ENCODE measurements at regions not wholly inside any gene's neighbourhood (a gene's known extent, or its start where the extent isn't known, plus 50 kb on each side); places are given as distances from the start of the nearest gene placed in this dataset.
"Not testable (repeated sequence)": the region's sequence is repeated elsewhere in the genome, so short reads cannot be mapped to it uniquely, and the experiment has no call there.

- CTCF ChIA-PET, result no interaction called here
- no peaks in the 10 kb centered on the region for H3K27me3 Mint-ChIP-seq
- no peak for DNase-seq
- no peaks in the 10 kb centered on the region for H3K9me3 Mint-ChIP-seq
- H3K4me3 Mint-ChIP-seq, result no peak overlapping the region
- H3K4me1 Mint-ChIP-seq, result no peaks in the 10 kb centered on the region
- no peak overlapping the region for H3K27ac Mint-ChIP-seq
- no peaks in the 10 kb centered on the region for H3K36me3 Mint-ChIP-seq
Observed at GRCh38 chr20:57780398-57780797, 70.6 kb upstream of the PMEPA1 start.

GRCh38 chr20:57779401-57780003, 69.7 kb upstream of the PMEPA1 start:
- Mint-ChIP-seq H3K4me1 (no peaks in the 10 kb centered on the region), H3K9me3 (no peaks in the 10 kb centered on the region), H3K4me3 (no peak overlapping the region), H3K36me3 (no peaks in the 10 kb centered on the region), H3K27me3 (peaks cover 7% of the 10 kb centered on the region), H3K27ac (no peak overlapping the region)
- CTCF ChIA-PET, result no interaction called here
- no peak for DNase-seq

- CTCF ChIA-PET, result no interaction called here
- no peak for DNase-seq
- H3K4me1 Mint-ChIP-seq, result no peaks in the 10 kb centered on the region
- peaks cover 7% of the 10 kb centered on the region for H3K27me3 Mint-ChIP-seq
- H3K27ac Mint-ChIP-seq, result no peak overlapping the region
- no peaks in the 10 kb centered on the region for H3K9me3 Mint-ChIP-seq
- no peak overlapping the region for H3K4me3 Mint-ChIP-seq
- no peaks in the 10 kb centered on the region for H3K36me3 Mint-ChIP-seq
Observed at GRCh38 chr20:57777911-57778310, 68.1 kb upstream of the PMEPA1 start.

- no peaks in the 10 kb centered on the region for H3K4me1 Mint-ChIP-seq
- DNase-seq, result no peak
- no peaks in the 10 kb centered on the region for H3K9me3 Mint-ChIP-seq
- peaks cover 7% of the 10 kb centered on the region for H3K27me3 Mint-ChIP-seq
- CTCF ChIA-PET, result no interaction called here
- no peak overlapping the region for H3K27ac Mint-ChIP-seq
- H3K4me3 Mint-ChIP-seq, result no peak overlapping the region
- H3K36me3 Mint-ChIP-seq, result no peaks in the 10 kb centered on the region
Observed at GRCh38 chr20:57774951-57775350, 65.1 kb upstream of the PMEPA1 start.

- Mint-ChIP-seq H3K27me3 (peaks cover 13% of the 10 kb centered on the region), H3K4me1 (no peaks in the 10 kb centered on the region), H3K36me3 (no peaks in the 10 kb centered on the region), H3K9me3 (no peaks in the 10 kb centered on the region), H3K4me3 (no peak overlapping the region), H3K27ac (no peak overlapping the region)
- DNase-seq, result no peak
- CTCF ChIA-PET, result no interaction called here
Observed at GRCh38 chr20:57774111-57774880, 64.5 kb upstream of the PMEPA1 start.

- no peak for DNase-seq
- CTCF ChIA-PET, result interaction anchor here (0.6 kb wide), 1 partner anchor 256 kb away, joined by 5 read pairs; no protein-coding TSS in a partner anchor
- H3K4me1 Mint-ChIP-seq, result no peaks in the 10 kb centered on the region
- no peaks in the 10 kb centered on the region for H3K36me3 Mint-ChIP-seq
- H3K4me3 Mint-ChIP-seq, result no peak overlapping the region
- peaks cover 20% of the 10 kb centered on the region for H3K27me3 Mint-ChIP-seq
- H3K27ac Mint-ChIP-seq, result no peak overlapping the region
- H3K9me3 Mint-ChIP-seq, result no peaks in the 10 kb centered on the region
Observed at GRCh38 chr20:57773059-57773815, 63.4 kb upstream of the PMEPA1 start.

- Mint-ChIP-seq H3K4me1 (no peaks in the 10 kb centered on the region), H3K9me3 (no peaks in the 10 kb centered on the region), H3K27me3 (peaks cover 20% of the 10 kb centered on the region), H3K4me3 (no peak overlapping the region), H3K36me3 (no peaks in the 10 kb centered on the region), H3K27ac (no peak overlapping the region)
- CTCF ChIA-PET, result interaction anchor here (0.6 kb wide), 1 partner anchor 255 kb away, joined by 5 read pairs; no protein-coding TSS in a partner anchor
- DNase-seq, result peak; percentile 33
Observed at GRCh38 chr20:57772349-57772964, 62.6 kb upstream of the PMEPA1 start.

GRCh38 chr20:57770852-57771720, 61.3 kb upstream of the PMEPA1 start:
- no peaks in the 10 kb centered on the region for H3K9me3 Mint-ChIP-seq
- H3K4me1 Mint-ChIP-seq, result no peaks in the 10 kb centered on the region
- CTCF ChIA-PET, result no interaction called here
- no peaks in the 10 kb centered on the region for H3K36me3 Mint-ChIP-seq
- H3K27ac Mint-ChIP-seq, result no peak overlapping the region
- H3K27me3 Mint-ChIP-seq, result peaks cover 20% of the 10 kb centered on the region
- H3K4me3 Mint-ChIP-seq, result no peak overlapping the region
- no peak for DNase-seq

- H3K4me3 Mint-ChIP-seq, H3K27ac Mint-ChIP-seq, H3K4me1 Mint-ChIP-seq, DNase-seq, H3K36me3 Mint-ChIP-seq, CTCF ChIA-PET, H3K9me3 Mint-ChIP-seq: not testable (repeated sequence)
- peaks cover 20% of the 10 kb centered on the region for H3K27me3 Mint-ChIP-seq
Observed at GRCh38 chr20:57770401-57770800, 60.6 kb upstream of the PMEPA1 start.

GRCh38 chr20:57769756-57770155, 59.9 kb upstream of the PMEPA1 start:
- Mint-ChIP-seq H3K4me1 (no peaks in the 10 kb centered on the region), H3K9me3 (no peaks in the 10 kb centered on the region), H3K27me3 (peaks cover 16% of the 10 kb centered on the region), H3K27ac (no peak overlapping the region), H3K4me3 (no peak overlapping the region), H3K36me3 (no peaks in the 10 kb centered on the region)
- CTCF ChIA-PET, result no interaction called here
- no peak for DNase-seq

- DNase-seq, result no peak
- Mint-ChIP-seq H3K27ac (no peak overlapping the region), H3K27me3 (peaks cover 13% of the 10 kb centered on the region), H3K4me3 (no peak overlapping the region), H3K4me1 (no peaks in the 10 kb centered on the region), H3K36me3 (no peaks in the 10 kb centered on the region), H3K9me3 (no peaks in the 10 kb centered on the region)
- CTCF ChIA-PET, result no interaction called here
Observed at GRCh38 chr20:57768519-57768918, 58.7 kb upstream of the PMEPA1 start.

GRCh38 chr20:57767441-57767840, 57.6 kb upstream of the PMEPA1 start:
- Mint-ChIP-seq H3K4me3 (no peak overlapping the region), H3K27me3 (peaks cover 17% of the 10 kb centered on the region), H3K4me1 (no peaks in the 10 kb centered on the region), H3K36me3 (no peaks in the 10 kb centered on the region), H3K9me3 (no peaks in the 10 kb centered on the region), H3K27ac (no peak overlapping the region)
- no peak for DNase-seq
- CTCF ChIA-PET, result no interaction called here

- Mint-ChIP-seq H3K27me3 (peaks cover 16% of the 10 kb centered on the region), H3K4me3 (no peak overlapping the region), H3K9me3 (no peaks in the 10 kb centered on the region)
Observed at GRCh38 chr20:57763235-57763595, 53.4 kb upstream of the PMEPA1 start.

More at GRCh38 chr20:57763235-57763595, 53.4 kb upstream of the PMEPA1 start:
- H3K36me3 Mint-ChIP-seq, result no peaks in the 10 kb centered on the region
- no peak for DNase-seq
- no peak overlapping the region for H3K27ac Mint-ChIP-seq
- CTCF ChIA-PET, result no interaction called here
- no peaks in the 10 kb centered on the region for H3K4me1 Mint-ChIP-seq
